Caco-2 (cell line): ENCODE measurements at regions not wholly inside any gene's neighbourhood (a gene's known extent, or its start where the extent isn't known, plus 50 kb on each side); places are given as distances from the start of the nearest gene placed in this dataset.
"Not testable (repeated sequence)": the region's sequence is repeated elsewhere in the genome, so short reads cannot be mapped to it uniquely, and the experiment has no call there.

Experiments used
- BruUV-seq: library from RNA; stranded (reverse); fragments of 400-500 nt; replicated peaks from 2 replicates; lab custom pipeline; 2021; lab: Mats Ljungman, UMichigan
- CTCF ChIA-PET: fragments of 300-600 bp; sonication (Branson Sonifier 250); formaldehyde crosslinking; loops from one replicate; lab custom pipeline; 2022; ENCODE audit warnings: antibody characterized with exemption; lab: Charles Lee
- POLR2A ChIA-PET: fragments of 300-600 bp; sonication (Branson Sonifier 250); formaldehyde crosslinking; loops from one replicate; lab custom pipeline; 2022; ENCODE audit warnings: antibody characterized with exemption; lab: Charles Lee
- DNase-seq, 2 experiments: peaks; one replicate each; pipeline versions ENCODE4 v3.0.0 to v3.0.0-alpha.2; 2020 to 2022
- H3K27me3 ChIP-seq: replicated peaks from 2 replicates; pipeline ENCODE4 v1.6.0; 2011; ENCODE audit warnings: low read length; ENCODE audit not compliant: control insufficient read depth, insufficient read depth
- H3K36me3 ChIP-seq: 2 replicates; pipeline ENCODE4 v1.5.1; 2011; ENCODE audit warnings: low read length; ENCODE audit not compliant: control insufficient read depth, insufficient read depth
- H3K4me1 ChIP-seq: fragments of 250-450 bp; sonication (Bioruptor Pico); 2 replicates; pipeline ENCODE4 v1.5.1; 2020; ENCODE audit warnings: mild to moderate bottlenecking
- H3K4me3 ChIP-seq: 2 replicates; pipeline ENCODE4 v1.5.1; 2011; ENCODE audit warnings: low read depth, mild to moderate bottlenecking, control low read depth, low read length
- H3K9me3 ChIP-seq: fragments of 250-450 bp; sonication (Bioruptor Pico); 2 replicates; pipeline ENCODE4 v1.5.1; 2020; ENCODE audit warnings: mild to moderate bottlenecking, moderate library complexity
- H3K27ac Mint-ChIP-seq: one replicate; pipeline ENCODE4 v1.8.0; 2022; ENCODE audit warnings: mixed read lengths; ENCODE audit not compliant: unreplicated experiment
- H3K27me3 Mint-ChIP-seq: one replicate; pipeline ENCODE4 v1.8.0; 2022; ENCODE audit warnings: mixed read lengths; ENCODE audit not compliant: insufficient read depth, unreplicated experiment
- H3K36me3 Mint-ChIP-seq: one replicate; pipeline ENCODE4 v1.8.0; 2022; ENCODE audit warnings: mild to moderate bottlenecking, mixed read lengths; ENCODE audit not compliant: insufficient read depth, unreplicated experiment
- H3K4me1 Mint-ChIP-seq: one replicate; pipeline ENCODE4 v1.8.0; 2022; ENCODE audit warnings: low read depth, mixed read lengths; ENCODE audit not compliant: unreplicated experiment
- H3K4me3 Mint-ChIP-seq: one replicate; pipeline ENCODE4 v1.8.0; 2022; ENCODE audit warnings: mild to moderate bottlenecking, moderate library complexity, mixed read lengths; ENCODE audit not compliant: unreplicated experiment
- H3K9me3 Mint-ChIP-seq: one replicate; pipeline ENCODE4 v1.8.0; 2022; ENCODE audit warnings: mixed read lengths; ENCODE audit not compliant: unreplicated experiment
- CTCF ChIP-seq, 2 experiments: fragments of 200-600 bp in 1 of 2; IDR thresholded peaks; 1 replicate in 1 of 2; 2 replicates in 1 of 2; pipeline versions ENCODE4 v1.5.1 to v1.8.0; 2011 to 2022; ENCODE audit warnings: antibody characterized with exemption in 1 of 2, control low read depth in 1 of 2, inconsistent platforms in 1 of 2, low read depth in 1 of 2, low read length in 1 of 2, mild to moderate bottlenecking in 1 of 2, moderate library complexity in 1 of 2; ENCODE audit not compliant: insufficient read depth in 1 of 2, severe bottlenecking in 1 of 2, unreplicated experiment in 1 of 2
- intact Hi-C: fragments of 100-400 bp; cut with micrococcal nuclease; formaldehyde crosslinking; loops from one replicate; pipeline ENCODE4 v1.10.0; 2022; ENCODE audit not compliant: unreplicated experiment

GRCh38 chr1:215405211-215405610 is 161.9 kb upstream of the KCTD3 start:
- Histone ChIP-seq H3K36me3 (no peaks in the 10 kb centered on the region), H3K27me3 (no peaks in the 10 kb centered on the region), H3K4me3 (no peak overlapping the region), H3K9me3 (no peaks in the 10 kb centered on the region), H3K4me1 (no peaks in the 10 kb centered on the region)
- no peak overlapping the region for H3K27ac Mint-ChIP-seq
- intact Hi-C loops = no loop called here
- TF ChIP-seq CTCF (IDR thresholded peaks at IDR 0.05; ENCODE audit: insufficient read depth in 1 of 2, low read depth in 1 of 2, low read length in 1 of 2, severe bottlenecking in 1 of 2, unreplicated experiment in 1 of 2) = no peak
- H3K36me3 Mint-ChIP-seq = no peaks in the 10 kb centered on the region
- POLR2A ChIA-PET = no interaction called here
- H3K4me1 Mint-ChIP-seq = no peaks in the 10 kb centered on the region
- no peak overlapping the region for H3K4me3 Mint-ChIP-seq
- H3K27me3 Mint-ChIP-seq = peaks cover 5% of the 10 kb centered on the region
- DNase-seq = no peak
- CTCF ChIA-PET = no interaction called here
- no TSS peak for BruUV-seq
- H3K9me3 Mint-ChIP-seq = no peaks in the 10 kb centered on the region

- intact Hi-C loops = no loop called here
- Histone ChIP-seq H3K27me3 (no peaks in the 10 kb centered on the region), H3K36me3 (no peaks in the 10 kb centered on the region), H3K9me3 (no peaks in the 10 kb centered on the region), H3K4me3 (no peak overlapping the region), H3K4me1 (no peaks in the 10 kb centered on the region)
- H3K4me3 Mint-ChIP-seq = no peak overlapping the region
- TF ChIP-seq CTCF (IDR thresholded peaks at IDR 0.05; ENCODE audit: insufficient read depth in 1 of 2, low read depth in 1 of 2, low read length in 1 of 2, severe bottlenecking in 1 of 2, unreplicated experiment in 1 of 2) = no peak
- no peak overlapping the region for H3K27ac Mint-ChIP-seq
- POLR2A ChIA-PET = no interaction called here
- no peak for DNase-seq
- CTCF ChIA-PET = no interaction called here
- H3K36me3 Mint-ChIP-seq = no peaks in the 10 kb centered on the region
- no TSS peak for BruUV-seq
- H3K27me3 Mint-ChIP-seq = peaks cover 5% of the 10 kb centered on the region
- no peaks in the 10 kb centered on the region for H3K4me1 Mint-ChIP-seq
- no peaks in the 10 kb centered on the region for H3K9me3 Mint-ChIP-seq
These were observed 160.2 kb upstream of the KCTD3 start for GRCh38 chr1:215406927-215407326.

- Mint-ChIP-seq H3K27ac (no peak overlapping the region), H3K27me3 (peaks cover 5% of the 10 kb centered on the region), H3K36me3 (no peaks in the 10 kb centered on the region), H3K4me1 (no peaks in the 10 kb centered on the region), H3K4me3 (no peak overlapping the region), H3K9me3 (no peaks in the 10 kb centered on the region)
- POLR2A ChIA-PET = no interaction called here
- no peaks in the 10 kb centered on the region for H3K36me3 ChIP-seq
- BruUV-seq = no TSS peak
- H3K9me3 ChIP-seq = no peaks in the 10 kb centered on the region
- no peaks in the 10 kb centered on the region for H3K27me3 ChIP-seq
- DNase-seq = no peak
- CTCF ChIA-PET = no interaction called here
- H3K4me1 ChIP-seq = no peaks in the 10 kb centered on the region
- intact Hi-C loops = no loop called here
- no peak for TF ChIP-seq CTCF (IDR thresholded peaks at IDR 0.05; ENCODE audit: insufficient read depth in 1 of 2, low read depth in 1 of 2, low read length in 1 of 2, severe bottlenecking in 1 of 2, unreplicated experiment in 1 of 2)
- H3K4me3 ChIP-seq = no peak overlapping the region
These were observed 159.5 kb upstream of the KCTD3 start for GRCh38 chr1:215407575-215407974.

GRCh38 chr1:215409546-215409945 is 157.6 kb upstream of the KCTD3 start:
- H3K27me3 Mint-ChIP-seq, H3K4me3 ChIP-seq, H3K4me3 Mint-ChIP-seq, H3K27ac Mint-ChIP-seq, POLR2A ChIA-PET, H3K36me3 ChIP-seq, DNase-seq, H3K4me1 Mint-ChIP-seq, BruUV-seq, intact Hi-C loops, CTCF ChIA-PET, H3K36me3 Mint-ChIP-seq, H3K4me1 ChIP-seq, H3K9me3 ChIP-seq, H3K27me3 ChIP-seq, H3K9me3 Mint-ChIP-seq: not testable (repeated sequence)

GRCh38 chr1:215415521-215415920 is 151.6 kb upstream of the KCTD3 start:
- H3K36me3 ChIP-seq, H3K4me3 Mint-ChIP-seq, H3K27ac Mint-ChIP-seq, H3K4me1 Mint-ChIP-seq, H3K9me3 ChIP-seq, H3K36me3 Mint-ChIP-seq, BruUV-seq, H3K4me3 ChIP-seq, H3K4me1 ChIP-seq, DNase-seq, intact Hi-C loops, H3K27me3 ChIP-seq, CTCF ChIA-PET, POLR2A ChIA-PET, H3K9me3 Mint-ChIP-seq: not testable (repeated sequence)
- peaks cover 12% of the 10 kb centered on the region for H3K27me3 Mint-ChIP-seq
